ENCODE measurements at regions not wholly inside any gene's neighbourhood (a gene's known extent, or its start where the extent isn't known, plus 50 kb on each side); places are given as distances from the start of the nearest gene placed in this dataset.

- TF ChIP-seq, protein P1, sequence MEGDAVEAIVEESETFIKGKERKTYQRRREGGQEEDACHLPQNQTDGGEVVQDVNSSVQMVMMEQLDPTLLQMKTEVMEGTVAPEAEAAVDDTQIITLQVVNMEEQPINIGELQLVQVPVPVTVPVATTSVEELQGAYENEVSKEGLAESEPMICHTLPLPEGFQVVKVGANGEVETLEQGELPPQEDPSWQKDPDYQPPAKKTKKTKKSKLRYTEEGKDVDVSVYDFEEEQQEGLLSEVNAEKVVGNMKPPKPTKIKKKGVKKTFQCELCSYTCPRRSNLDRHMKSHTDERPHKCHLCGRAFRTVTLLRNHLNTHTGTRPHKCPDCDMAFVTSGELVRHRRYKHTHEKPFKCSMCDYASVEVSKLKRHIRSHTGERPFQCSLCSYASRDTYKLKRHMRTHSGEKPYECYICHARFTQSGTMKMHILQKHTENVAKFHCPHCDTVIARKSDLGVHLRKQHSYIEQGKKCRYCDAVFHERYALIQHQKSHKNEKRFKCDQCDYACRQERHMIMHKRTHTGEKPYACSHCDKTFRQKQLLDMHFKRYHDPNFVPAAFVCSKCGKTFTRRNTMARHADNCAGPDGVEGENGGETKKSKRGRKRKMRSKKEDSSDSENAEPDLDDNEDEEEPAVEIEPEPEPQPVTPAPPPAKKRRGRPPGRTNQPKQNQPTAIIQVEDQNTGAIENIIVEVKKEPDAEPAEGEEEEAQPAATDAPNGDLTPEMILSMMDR (IDR thresholded peaks at IDR 0.05; ENCODE audit: poor library complexity), result no peak
- no peak for TF ChIP-seq EZH2phosphoT487 (IDR thresholded peaks at IDR 0.05; ENCODE audit: low read depth, severe bottlenecking, unreplicated experiment)
These were observed 86.3 kb upstream of the NRXN3 start for GRCh38 chr14:78083837-78084236.

Measured in hepatocyte (in vitro differentiated cells).